Posterior cingulate gyrus (tissue), 11 donors: ENCODE measurements at regions not wholly inside any gene's neighbourhood (a gene's known extent, or its start where the extent isn't known, plus 50 kb on each side); places are given as distances from the start of the nearest gene placed in this dataset.
"Not testable (repeated sequence)": the region's sequence is repeated elsewhere in the genome, so short reads cannot be mapped to it uniquely, and the experiment has no call there.

ENCODE experiments used
- DNase-seq, 10 donors: peaks; one replicate each; pipeline versions ENCODE4 v3.0.0 to v3.0.0-alpha.2; 2020 to 2021; ENCODE audit warnings: mixed read lengths in 3 of 10
- intact Hi-C: fragments of 100-400 bp; cut with DNase I; formaldehyde crosslinking; loops from one replicate; pipeline ENCODE4 v1.15.1; 2023

DNA sequence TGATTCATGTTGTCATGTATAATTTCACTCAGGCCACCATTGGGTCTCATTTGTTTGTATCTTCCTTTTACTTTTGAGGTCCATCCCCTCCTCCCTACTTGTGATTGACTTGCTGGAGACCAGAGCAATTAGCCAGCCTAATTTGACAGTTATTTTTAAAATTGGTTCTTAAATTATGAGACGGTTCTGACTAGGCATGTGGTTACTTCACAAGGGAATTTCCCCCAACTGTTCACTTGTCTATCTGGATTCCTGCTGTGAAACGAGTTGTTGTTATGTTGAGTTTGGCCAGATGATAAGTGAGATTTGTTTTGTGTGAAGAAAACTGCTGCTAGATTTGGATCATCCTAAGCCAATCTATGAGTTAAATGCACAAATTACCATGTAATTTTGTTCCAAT, 359.1 kb downstream of the BARHL2 start:
- DNase-seq = no peak
- intact Hi-C loops = no loop called here

- intact Hi-C loops = no loop called here
- no peak for DNase-seq
Observed at GRCh38 chr1:90356991-90357390, 360.1 kb downstream of the BARHL2 start.

- intact Hi-C loops = no loop called here
- no peak for DNase-seq
Observed at GRCh38 chr1:90356101-90356500, 361.0 kb downstream of the BARHL2 start.

- intact Hi-C loops = no loop called here
- DNase-seq = no peak
Observed at GRCh38 chr1:90354704-90355103, 359.8 kb downstream of the ZNF326 start.

DNA sequence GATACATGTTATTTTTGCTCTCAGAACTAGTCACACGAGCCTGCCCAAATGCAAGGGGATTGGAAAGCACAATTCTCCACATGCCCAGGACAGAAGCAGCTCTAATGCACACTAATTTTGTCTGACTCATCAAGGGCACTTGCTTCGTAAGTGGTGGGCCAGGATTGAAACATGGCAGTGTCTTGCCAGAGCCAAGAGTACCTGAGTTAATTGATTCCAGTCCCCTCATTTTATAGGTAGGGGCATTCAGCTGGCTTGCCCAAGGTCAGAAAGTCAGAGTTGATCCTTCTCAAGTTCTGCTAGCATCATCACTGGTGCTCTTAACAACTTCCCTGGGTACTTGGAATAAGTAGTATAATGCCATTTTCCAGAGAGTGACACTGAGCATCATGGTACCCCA, 356.1 kb downstream of the ZNF326 start:
- intact Hi-C loops = no loop called here
- DNase-seq = no peak

DNA sequence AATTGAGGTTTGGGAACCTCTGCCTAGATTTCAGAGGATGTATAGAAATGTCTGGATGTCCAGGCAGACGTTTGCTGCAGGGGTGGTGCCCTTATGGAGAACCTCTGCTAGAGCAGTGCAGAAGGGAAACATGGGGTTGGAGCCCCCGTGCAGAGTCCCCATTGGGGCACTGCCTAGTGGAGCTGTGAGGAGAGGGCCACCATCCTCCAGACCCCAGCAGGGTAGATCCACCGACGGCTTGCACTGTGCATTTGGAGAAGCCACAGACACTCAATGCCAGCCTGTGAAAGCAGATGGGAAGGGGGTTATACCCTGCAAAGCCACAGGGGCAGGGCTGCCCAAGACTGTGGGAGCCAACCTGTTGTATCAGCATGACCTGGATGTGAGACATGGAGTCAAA, 354.6 kb downstream of the ZNF326 start:
- intact Hi-C loops = no loop called here
- DNase-seq = no peak

GRCh38 chr1:90348934-90349333, 354.0 kb downstream of the ZNF326 start:
- intact Hi-C loops = no loop called here
- no peak for DNase-seq

DNA sequence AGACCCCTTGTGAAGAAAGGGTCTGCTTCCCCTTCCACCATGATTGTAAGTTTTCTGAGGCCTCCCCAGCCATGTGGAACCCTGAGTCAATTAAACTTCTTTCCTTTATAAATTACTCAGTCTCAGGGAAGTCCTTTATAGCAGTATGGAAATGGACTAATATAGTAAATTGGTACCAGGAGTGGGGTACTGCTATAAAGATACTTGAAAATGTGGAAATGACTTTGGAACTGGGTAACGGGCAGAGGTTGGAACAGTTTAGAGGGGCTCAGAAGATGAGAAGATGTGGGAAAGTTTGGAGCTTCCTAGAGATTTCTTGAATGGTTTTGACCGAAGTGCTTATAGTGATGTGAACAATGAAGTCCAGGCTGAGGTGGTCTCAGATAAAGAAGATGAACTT, 353.5 kb downstream of the ZNF326 start:
- DNase-seq, intact Hi-C loops: not testable (repeated sequence)

DNA sequence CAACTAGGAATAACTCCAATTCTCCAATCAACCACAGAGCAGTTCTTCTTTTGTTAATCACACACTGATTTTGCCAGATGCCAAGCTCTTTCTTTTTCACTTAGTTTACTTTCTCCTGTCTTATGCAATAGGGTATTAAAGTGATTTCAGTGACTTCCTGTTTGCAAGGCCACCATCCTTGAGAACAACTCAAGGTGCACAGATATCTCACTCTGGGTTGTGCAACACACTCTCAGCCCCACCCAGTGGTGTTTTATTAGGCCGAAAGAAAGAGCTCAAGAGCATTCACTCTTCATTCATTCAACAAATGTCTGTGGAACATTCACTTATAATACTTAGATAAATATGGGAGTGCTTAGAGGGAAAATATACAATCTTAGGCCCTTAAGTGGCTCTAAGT, 352.5 kb downstream of the ZNF326 start:
- no peak for DNase-seq
- intact Hi-C loops = no loop called here

GRCh38 chr1:90346757-90347156, 351.8 kb downstream of the ZNF326 start:
- DNase-seq = no peak
- intact Hi-C loops = no loop called here

DNA sequence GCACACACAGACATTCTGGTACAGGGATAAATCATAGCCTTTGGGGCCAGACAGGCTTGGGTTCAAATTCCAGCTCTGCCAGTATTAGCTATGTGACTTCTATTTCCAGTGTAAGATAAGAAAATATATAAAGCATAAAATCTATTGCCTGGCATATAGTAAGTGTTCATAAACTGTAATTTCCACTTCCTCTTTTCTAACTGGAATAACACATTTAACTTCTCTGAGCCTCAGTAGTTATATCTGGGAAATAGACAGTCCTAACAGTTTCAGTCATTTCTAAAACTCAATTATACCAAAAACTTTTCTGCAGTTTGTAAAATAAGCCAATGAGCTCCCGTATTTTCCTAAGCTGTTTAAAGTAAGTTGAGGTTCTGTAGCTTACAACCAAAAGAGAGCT, 351.4 kb downstream of the ZNF326 start:
- no peak for DNase-seq
- intact Hi-C loops = no loop called here

DNA sequence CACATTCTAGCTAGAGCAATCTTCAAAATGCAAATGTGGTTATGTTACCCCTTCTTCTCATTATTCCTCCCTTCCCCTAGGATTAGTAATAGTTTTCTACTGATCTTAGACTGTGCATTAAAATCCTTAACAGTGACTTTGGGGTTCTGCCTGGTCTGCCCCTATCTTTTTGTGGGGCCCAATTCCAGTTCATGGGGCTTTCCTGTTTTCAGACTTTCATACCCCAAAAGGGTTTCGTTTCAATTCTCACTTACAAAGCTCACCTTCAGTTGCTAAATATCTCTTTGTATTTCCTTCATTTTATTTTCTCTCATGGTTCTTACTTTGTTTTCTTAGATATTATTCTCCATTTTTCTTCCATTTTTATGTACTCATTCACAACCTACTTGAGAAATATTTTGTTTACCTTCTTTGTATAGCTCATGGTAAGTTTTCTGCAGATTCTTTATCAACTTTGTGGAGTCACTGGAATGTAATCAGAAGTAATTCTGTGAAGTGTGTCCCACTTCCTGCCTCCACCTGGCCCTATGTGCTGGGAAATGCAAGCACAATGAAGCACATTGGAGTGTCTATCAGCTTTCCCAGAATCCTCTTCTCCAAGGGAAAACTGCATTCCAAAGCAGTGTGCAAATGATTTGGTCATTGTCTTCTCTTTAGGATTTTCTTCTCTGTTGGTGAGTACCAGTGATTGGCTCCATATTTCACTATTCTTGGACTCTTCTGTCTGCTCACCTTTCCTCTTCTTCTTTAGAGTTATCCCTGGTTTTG, 350.2 kb downstream of the ZNF326 start:
- intact Hi-C loops = no loop called here
- no peak for DNase-seq

GRCh38 chr1:90341516-90341915, 346.6 kb downstream of the ZNF326 start:
- no peak for DNase-seq
- intact Hi-C loops = no loop called here

DNA sequence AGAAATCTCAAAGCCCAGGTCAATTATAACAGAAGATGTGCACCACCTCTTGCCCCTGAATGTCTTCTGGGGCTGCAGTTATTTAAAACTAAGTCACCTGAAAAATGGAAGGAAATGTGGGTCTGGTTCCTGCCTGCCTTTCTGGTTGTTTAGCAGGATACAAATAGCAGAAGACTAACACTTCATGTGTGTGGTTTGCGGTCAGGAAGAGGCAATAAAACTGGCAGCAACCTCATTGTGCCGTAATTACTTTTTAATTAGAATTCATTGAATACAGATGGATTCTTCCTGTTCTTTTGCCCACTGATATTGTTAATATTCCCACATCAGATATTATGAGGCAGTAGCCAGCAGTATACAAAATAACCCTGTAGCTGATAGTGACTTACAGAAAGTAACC, 345.7 kb downstream of the ZNF326 start:
- intact Hi-C loops = no loop called here

DNA sequence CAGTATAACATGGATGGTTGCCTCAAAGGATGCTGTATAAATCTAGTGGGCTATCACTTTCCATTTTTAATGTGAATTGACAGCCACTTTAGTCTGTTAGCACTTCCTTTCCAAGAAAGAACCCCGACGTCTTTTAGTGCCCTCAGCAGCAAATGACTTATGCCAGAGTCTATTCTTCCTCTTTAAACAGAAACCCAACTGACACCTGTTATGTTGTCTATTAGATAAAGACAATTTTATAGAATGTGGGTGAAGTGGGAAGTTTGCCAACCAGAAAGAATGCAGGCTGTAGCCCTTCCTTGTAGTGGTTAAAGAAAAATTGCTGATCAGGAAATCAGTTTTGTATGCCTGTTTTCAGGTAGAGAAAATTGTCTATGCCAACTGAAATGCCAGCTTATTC, 344.9 kb downstream of the ZNF326 start:
- no peak for DNase-seq
- intact Hi-C loops = no loop called here

More for the DNA sequence above, 345.7 kb downstream of the ZNF326 start:
- DNase-seq = no peak

- intact Hi-C loops = no loop called here
- no peak for DNase-seq
Observed at GRCh38 chr1:90336552-90337324, 341.8 kb downstream of the ZNF326 start.

DNA sequence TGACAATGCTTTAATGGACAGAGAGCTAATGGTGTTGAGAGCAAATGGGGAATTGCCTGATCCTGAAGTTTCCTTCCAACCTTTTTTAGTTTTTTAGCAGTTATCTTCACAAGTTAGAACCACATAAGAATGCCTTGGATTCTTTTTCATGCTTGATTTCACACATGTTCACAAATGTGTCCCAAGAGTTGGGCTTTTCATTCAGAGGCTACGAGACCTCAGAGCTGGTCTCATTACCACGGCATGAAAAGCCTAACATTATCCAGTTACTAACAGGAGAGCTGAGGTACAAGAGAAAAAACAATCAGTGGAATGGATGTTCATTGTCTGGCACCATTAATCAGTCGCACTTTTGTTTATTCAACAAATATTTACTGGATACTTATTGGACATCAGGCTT, 340.6 kb downstream of the ZNF326 start:
- intact Hi-C loops = no loop called here
- DNase-seq = no peak

- DNase-seq = no peak
- intact Hi-C loops = no loop called here
Observed at GRCh38 chr1:90334137-90334536, 339.2 kb downstream of the ZNF326 start.

- DNase-seq = no peak
- intact Hi-C loops = no loop called here
Observed at GRCh38 chr1:90325168-90325567, 330.3 kb downstream of the ZNF326 start.

- intact Hi-C loops = no loop called here
- no peak for DNase-seq
Observed at GRCh38 chr1:90322186-90322585, 327.3 kb downstream of the ZNF326 start.

GRCh38 chr1:90319918-90320317, 325.0 kb downstream of the ZNF326 start:
- DNase-seq = no peak
- intact Hi-C loops = no loop called here

- intact Hi-C loops = no loop called here
- no peak for DNase-seq
Observed at GRCh38 chr1:90318431-90318830, 323.5 kb downstream of the ZNF326 start.
